ENCODE measurements at regions not wholly inside any gene's neighbourhood (a gene's known extent, or its start where the extent isn't known, plus 50 kb on each side); places are given as distances from the start of the nearest gene placed in this dataset.

DNA sequence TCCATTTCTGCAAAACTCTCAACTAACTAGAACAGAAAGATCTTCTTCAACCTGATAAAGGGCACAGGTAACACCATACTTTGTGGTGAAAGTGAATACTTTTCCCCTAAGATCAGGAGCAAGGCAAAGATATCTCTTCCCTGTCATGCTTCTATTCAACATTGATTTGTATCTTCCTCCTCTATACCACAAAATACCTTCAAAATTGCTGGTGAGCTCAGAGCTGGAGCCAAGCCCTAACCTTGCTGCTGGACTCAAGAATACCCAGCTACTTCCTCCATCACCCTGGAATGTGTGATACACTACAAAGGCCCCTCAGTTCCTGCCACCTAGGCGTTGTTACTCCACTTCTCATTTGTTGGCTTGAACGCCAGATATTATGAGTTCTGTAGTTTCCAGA, 499.0 kb downstream of the ACTL7B start:
- TF ChIP-seq POLR2A (IDR thresholded peaks at IDR 0.05; ENCODE audit: low read depth, low read length) = no peak
- DNase-seq (ENCODE audit: insufficient read length, low spot score) (no peak), FAIRE-seq (peak; percentile 88)

- TF ChIP-seq POLR2A (IDR thresholded peaks at IDR 0.05; ENCODE audit: low read depth, low read length) = no peak
- DNase-seq (ENCODE audit: insufficient read length, low spot score) = no peak
- FAIRE-seq = peak; percentile 27
These were observed 504.2 kb downstream of the ACTL7B start for GRCh38 chr9:108351571-108351970.

- DNase-seq (ENCODE audit: insufficient read length, low spot score) = no peak
- no peak for TF ChIP-seq POLR2A (IDR thresholded peaks at IDR 0.05; ENCODE audit: low read depth, low read length)
- peak; percentile 15 for FAIRE-seq
These were observed 508.2 kb downstream of the ACTL7B start for GRCh38 chr9:108347463-108348188.

GRCh38 chr9:108345826-108346225, 510.0 kb downstream of the ACTL7B start:
- TF ChIP-seq POLR2A (IDR thresholded peaks at IDR 0.05; ENCODE audit: low read depth, low read length) = no peak
- no peak for DNase-seq (ENCODE audit: insufficient read length, low spot score)
- no peak for FAIRE-seq

DNA sequence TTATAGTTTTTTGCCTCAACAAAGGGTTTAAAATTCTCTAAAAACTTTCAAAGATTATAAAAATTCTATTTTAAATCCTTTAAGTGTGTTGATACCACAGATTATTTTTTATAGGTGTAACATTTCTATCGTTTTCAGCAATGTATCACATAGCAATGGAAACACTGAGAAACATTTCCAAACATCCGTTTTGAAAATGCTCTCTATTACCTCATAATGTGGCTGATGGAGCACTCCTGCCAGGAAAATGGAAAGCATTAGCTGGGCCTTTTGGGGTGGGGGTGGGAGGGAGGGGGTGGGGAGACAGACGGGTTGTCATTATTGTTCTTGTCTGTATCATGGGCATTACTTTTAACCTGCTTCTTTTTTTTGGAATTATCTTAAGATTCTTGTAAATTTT, 516.5 kb downstream of the ACTL7B start:
- no peak for TF ChIP-seq POLR2A (IDR thresholded peaks at IDR 0.05; ENCODE audit: low read depth, low read length)
- no peak for FAIRE-seq

GRCh38 chr9:108336575-108336974, 519.2 kb downstream of the ACTL7B start:
- no peak for TF ChIP-seq POLR2A (IDR thresholded peaks at IDR 0.05; ENCODE audit: low read depth, low read length)
- DNase-seq (ENCODE audit: insufficient read length, low spot score) (no peak), FAIRE-seq (no peak)

More for the DNA sequence above, 516.5 kb downstream of the ACTL7B start:
- DNase-seq (ENCODE audit: insufficient read length, low spot score) = no peak

DNA sequence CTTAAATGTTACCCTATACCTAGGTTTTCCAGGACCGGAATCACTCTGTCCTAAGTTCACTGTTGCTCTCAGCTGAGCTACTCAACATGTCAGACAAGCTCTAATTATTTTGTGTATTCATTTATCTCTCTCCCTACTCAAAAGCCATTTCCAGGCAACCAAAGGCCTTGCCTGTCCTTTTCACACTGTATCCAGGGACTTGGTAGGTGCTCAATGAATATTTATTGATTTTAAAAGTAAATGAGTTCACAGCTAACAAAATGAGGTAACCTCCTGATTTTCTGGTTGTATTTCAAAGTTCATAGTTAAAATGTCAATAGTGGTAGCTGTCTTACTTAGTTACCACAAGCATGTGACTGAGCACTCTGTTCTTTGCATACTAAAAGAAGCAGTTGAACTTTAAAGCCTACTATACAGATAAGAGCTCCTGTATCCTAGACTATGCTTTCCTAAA, 522.2 kb downstream of the ACTL7B start:
- no peak for TF ChIP-seq POLR2A (IDR thresholded peaks at IDR 0.05; ENCODE audit: low read depth, low read length)
- DNase-seq (ENCODE audit: insufficient read length, low spot score) = no peak

DNA sequence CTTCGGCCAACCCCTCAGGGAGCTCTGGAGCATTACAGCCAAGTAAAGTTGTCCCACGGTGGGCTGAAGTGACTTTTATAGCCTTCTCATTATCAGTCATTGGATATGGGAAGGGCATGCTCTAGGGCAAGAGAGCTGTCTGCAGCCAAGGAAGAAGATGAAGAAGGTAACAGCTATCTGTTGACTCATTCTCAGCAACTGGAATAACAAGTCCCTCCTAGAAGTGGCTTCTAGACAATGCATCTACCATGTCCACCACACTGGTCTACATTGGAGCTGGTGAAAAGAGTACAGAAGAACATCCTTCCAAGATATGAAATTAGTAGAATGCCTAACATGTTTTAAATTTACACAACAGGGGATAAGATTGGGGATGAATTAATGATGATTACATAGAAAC, 524.2 kb downstream of the ACTL7B start:
- FAIRE-seq (peak; percentile 67), DNase-seq (ENCODE audit: insufficient read length, low spot score) (no peak)
- TF ChIP-seq POLR2A (IDR thresholded peaks at IDR 0.05; ENCODE audit: low read depth, low read length) = no peak

More for the DNA sequence above, 522.2 kb downstream of the ACTL7B start:
- FAIRE-seq = peak; percentile 68

DNA sequence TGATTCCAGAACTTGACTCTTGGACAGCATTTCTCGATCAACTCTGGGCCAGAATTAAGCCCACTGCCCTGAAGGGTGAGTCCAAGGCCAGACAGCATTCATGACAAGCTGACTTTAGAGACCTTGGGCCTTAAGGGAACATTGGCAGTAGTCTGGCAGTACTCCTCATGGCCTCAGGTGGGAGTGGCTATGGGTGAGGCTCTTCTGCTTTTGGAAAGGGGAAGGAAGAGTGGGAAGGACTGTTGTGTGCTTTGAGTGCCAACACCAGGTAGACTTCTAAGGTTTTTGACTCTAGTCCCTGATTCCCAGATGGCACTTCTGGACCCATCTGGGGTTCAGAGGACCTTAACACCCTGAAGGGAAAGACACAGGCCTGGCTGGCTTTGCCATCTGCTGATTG, 530.4 kb downstream of the ACTL7B start:
- no peak for TF ChIP-seq POLR2A (IDR thresholded peaks at IDR 0.05; ENCODE audit: low read depth, low read length)
- DNase-seq (ENCODE audit: insufficient read length, low spot score) (no peak), FAIRE-seq (no peak)

DNA sequence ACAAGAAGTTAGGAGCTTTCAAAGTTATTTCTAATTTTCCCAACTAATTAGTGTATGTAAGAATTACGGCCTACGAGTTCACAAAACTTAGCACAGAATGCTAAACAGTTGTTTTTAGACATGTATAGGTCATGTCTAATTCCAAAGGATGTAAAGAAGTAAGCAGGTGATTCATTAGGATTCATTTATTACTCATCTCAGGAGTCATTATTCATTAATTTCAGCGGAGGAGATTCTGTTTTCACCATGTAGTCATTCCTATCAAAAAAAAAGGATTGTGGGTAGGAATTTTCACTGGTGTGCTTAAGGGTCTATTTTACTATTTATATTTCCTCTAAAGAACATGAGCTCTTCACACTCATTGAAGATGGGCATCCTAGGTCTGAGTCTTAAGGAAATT, 532.2 kb downstream of the ACTL7B start:
- TF ChIP-seq POLR2A (IDR thresholded peaks at IDR 0.05; ENCODE audit: low read depth, low read length) = no peak
- FAIRE-seq (no peak), DNase-seq (ENCODE audit: insufficient read length, low spot score) (no peak)

DNA sequence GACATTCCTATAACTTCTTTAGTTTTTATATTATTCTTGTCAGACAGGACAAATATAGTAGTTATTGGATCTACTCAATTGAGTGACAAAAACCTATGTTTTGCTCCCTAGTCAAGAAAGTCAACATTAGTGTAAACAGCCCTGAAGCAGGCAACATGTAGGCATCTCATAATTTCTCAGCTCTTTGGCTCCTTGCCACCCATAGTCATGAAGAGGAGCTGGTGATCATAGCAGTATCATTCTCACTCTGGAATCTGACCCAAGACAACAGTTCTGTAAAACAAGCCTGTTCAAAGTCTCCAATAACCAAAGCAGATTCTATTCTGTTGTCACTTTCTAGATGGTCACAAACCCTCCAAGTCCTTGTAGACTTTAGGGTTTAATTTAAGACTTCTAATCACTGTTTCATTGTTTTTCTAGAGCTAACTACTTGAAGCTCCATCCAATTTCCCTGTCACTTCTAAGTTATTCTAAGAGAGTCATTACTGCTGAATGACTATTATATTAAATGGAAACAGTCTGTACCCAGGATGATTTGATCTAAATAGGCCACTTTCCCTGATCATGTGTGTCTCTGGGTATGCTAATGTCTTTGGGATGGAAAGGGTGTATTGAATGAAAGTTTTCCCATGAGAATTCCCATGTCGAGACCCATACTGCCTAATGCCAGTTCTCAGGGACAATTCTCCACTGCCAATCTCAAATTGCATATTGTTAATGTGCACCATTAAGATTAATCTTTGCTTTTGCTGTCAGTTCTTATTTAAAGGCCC, 533.3 kb downstream of the ACTL7B start:
- no peak for TF ChIP-seq POLR2A (IDR thresholded peaks at IDR 0.05; ENCODE audit: low read depth, low read length)
- no peak for FAIRE-seq

DNA sequence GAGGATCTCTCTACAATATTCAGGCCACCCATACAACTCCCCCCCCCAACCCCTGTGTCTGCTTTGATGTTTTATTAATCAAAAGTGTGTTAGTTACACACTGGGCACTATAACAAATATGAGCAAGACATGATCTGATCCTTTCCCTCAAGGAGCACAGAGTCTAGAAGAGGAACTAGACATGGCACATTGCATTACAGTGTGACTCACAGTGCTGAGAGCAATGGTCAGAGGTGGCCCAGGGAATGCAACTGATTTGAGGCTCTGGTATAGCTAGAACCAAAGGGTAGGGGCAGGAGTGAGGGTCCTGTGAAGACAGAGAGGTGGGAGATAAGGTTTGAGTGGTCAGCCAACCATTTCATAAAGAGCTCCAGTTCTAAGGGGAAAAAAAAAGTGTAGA, 539.2 kb downstream of the ACTL7B start:
- no peak for FAIRE-seq

More for the DNA sequence above, 533.3 kb downstream of the ACTL7B start:
- DNase-seq (ENCODE audit: insufficient read length, low spot score) = no peak

DNA sequence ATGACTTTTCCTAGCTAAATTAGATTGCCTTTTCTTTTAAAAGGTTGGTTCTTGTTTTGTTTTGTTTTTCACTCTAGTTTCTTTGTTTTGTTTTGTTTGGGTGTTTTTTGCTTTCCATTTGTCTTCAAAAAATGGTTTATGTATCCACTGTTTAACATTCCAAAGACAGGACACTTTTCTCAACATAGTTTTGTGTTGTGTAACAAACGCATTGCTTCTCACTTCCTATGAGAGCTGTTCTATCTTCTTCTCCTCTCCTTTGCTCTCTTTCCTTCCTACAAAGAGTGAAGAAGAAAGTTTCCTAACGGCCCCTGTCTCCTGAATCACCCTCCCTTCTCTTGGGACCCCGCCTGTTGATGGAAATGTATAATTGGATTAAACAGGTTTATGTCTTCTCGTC, 539.7 kb downstream of the ACTL7B start:
- no peak for FAIRE-seq
- no peak for TF ChIP-seq POLR2A (IDR thresholded peaks at IDR 0.05; ENCODE audit: low read depth, low read length)
- no peak for DNase-seq (ENCODE audit: insufficient read length, low spot score)

More for the DNA sequence above, 539.2 kb downstream of the ACTL7B start:
- no peak for TF ChIP-seq POLR2A (IDR thresholded peaks at IDR 0.05; ENCODE audit: low read depth, low read length)
- no peak for DNase-seq (ENCODE audit: insufficient read length, low spot score)

DNA sequence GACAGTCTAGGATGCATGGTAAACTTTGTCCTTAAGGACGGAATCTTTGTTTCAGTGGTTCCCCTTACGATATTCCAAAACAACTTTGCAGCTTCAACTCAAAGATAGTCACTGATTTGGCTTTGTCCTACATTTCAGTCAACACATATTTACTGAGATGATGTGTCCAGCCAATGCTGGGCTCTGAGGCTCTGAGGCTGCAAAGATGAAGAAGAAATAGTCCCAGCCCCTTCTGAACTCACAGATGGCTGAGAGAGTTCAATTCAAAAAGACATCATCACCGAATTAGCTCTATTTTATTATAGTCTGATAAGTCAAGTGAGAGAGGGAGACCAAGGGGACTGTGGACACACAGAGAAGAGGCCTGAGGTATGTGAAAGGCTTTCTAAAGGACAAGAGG, 544.0 kb downstream of the ACTL7B start:
- no peak for FAIRE-seq
- TF ChIP-seq POLR2A (IDR thresholded peaks at IDR 0.05; ENCODE audit: low read depth, low read length) = no peak
- no peak for DNase-seq (ENCODE audit: insufficient read length, low spot score)

- DNase-seq (ENCODE audit: insufficient read length, low spot score) (no peak), FAIRE-seq (peak; percentile 45)
- TF ChIP-seq POLR2A (IDR thresholded peaks at IDR 0.05; ENCODE audit: low read depth, low read length) = no peak
These were observed 545.6 kb downstream of the ACTL7B start for GRCh38 chr9:108310202-108310601.

All from H54 (cell line).